HepG2 (cell line): ENCODE measurements at regions not wholly inside any gene's neighbourhood (a gene's known extent, or its start where the extent isn't known, plus 50 kb on each side); places are given as distances from the start of the nearest gene placed in this dataset.

Experiments
- ATAC-seq: fragments of 200-7000 bp; cut with Tn5 transposase; 3 replicates; pipeline ENCODE4 v1.9.1; 2020; ENCODE audit warnings: mild to moderate bottlenecking, moderate library complexity
- BruUV-seq: library from RNA; stranded (reverse); fragments of 400-500 nt; replicated peaks from 2 replicates; lab custom pipeline; 2021; lab: Mats Ljungman, UMichigan
- CTCF ChIA-PET: fragments of 300-600 bp; formaldehyde crosslinking; extraction: SDS; loops from one replicate; lab custom pipeline; 2021; ENCODE audit warnings: low total read pairs, inconsistent platforms, low intra/inter-chr PET ratio; lab: Yijun Ruan, JAX
- POLR2A ChIA-PET: fragments of 350-600 bp; sonication (Branson Sonifier 250); formaldehyde crosslinking; loops from one replicate; lab custom pipeline; 2020; ENCODE audit warnings: antibody characterized with exemption, inconsistent platforms; lab: Yijun Ruan, JAX
- DNase-seq: peaks from one replicate; pipeline ENCODE4 v3.0.0-alpha.2; 2015; ENCODE audit warnings: low spot score
- FAIRE-seq: peaks from 3 replicates; lab custom pipeline; 2011; peaks lifted over from hg19 to GRCh38; lab: Jason Lieb, UNC
- H2AFZ ChIP-seq: one replicate; pipeline ENCODE4 v1.6.1; 2011; ENCODE audit warnings: low read length, inconsistent platforms
- H3K27ac ChIP-seq: fragments of 300-600 bp; 3 replicates; pipeline ENCODE4 v1.8.0; 2011; ENCODE audit warnings: mixed run types, mild to moderate bottlenecking, mixed read lengths, low read length, inconsistent platforms; ENCODE audit not compliant: insufficient read depth; ENCODE audit errors: extremely low read length
- H3K27me3 ChIP-seq, 2 experiments: fragments of 200-600 bp in 1 of 2; 2 replicates in 1 of 2; 3 replicates in 1 of 2; pipeline versions ENCODE4 v1.6.0 to v1.8.0; 2011; ENCODE audit warnings: low read length in 2 of 2, mild to moderate bottlenecking in 2 of 2, moderate library complexity in 2 of 2, inconsistent platforms in 1 of 2; ENCODE audit not compliant: insufficient read depth in 2 of 2, control insufficient read depth in 1 of 2
- H3K36me3 ChIP-seq, 2 experiments: fragments of 200-600 bp in 1 of 2; replicated peaks in 1 of 2; 2 replicates in 1 of 2; 3 replicates in 1 of 2; pipeline versions ENCODE4 v1.5.1 to v1.8.0; 2011; ENCODE audit warnings: low read length in 2 of 2, inconsistent platforms in 1 of 2; ENCODE audit not compliant: insufficient read depth in 2 of 2, control insufficient read depth in 1 of 2
- H3K4me1 ChIP-seq: 2 replicates; pipeline ENCODE4 v1.5.1; 2012; ENCODE audit warnings: low read length, inconsistent platforms; ENCODE audit not compliant: insufficient read depth
- H3K4me2 ChIP-seq: 2 replicates; pipeline ENCODE4 v1.6.0; 2011; ENCODE audit warnings: low read depth, low read length, inconsistent platforms
- H3K4me3 ChIP-seq, 3 experiments: fragments of 200-600 bp in 1 of 3; sonication (generic), shearing (Covaris generic) in 1 of 3; replicated peaks in 1 of 3; 2 replicates each; pipeline ENCODE4 v1.5.1; 2011 to 2016; ENCODE audit warnings: low read length in 3 of 3, inconsistent platforms in 2 of 3, low read depth in 2 of 3, mild to moderate bottlenecking in 2 of 3, control low read depth in 1 of 3, mixed read lengths in 1 of 3; ENCODE audit not compliant: insufficient read depth in 1 of 3
- H3K79me2 ChIP-seq: one replicate; pipeline ENCODE4 v1.6.1; 2011; ENCODE audit warnings: low read length, inconsistent platforms; ENCODE audit not compliant: insufficient read depth
- H3K9ac ChIP-seq: 2 replicates; pipeline ENCODE4 v1.6.0; 2011; ENCODE audit warnings: mild to moderate bottlenecking, low read depth, low read length, inconsistent platforms; ENCODE audit not compliant: insufficient read depth
- H3K9me3 ChIP-seq: 2 replicates; pipeline ENCODE4 v1.5.1; 2012; ENCODE audit warnings: mild to moderate bottlenecking, low read length
- H4K20me1 ChIP-seq: 2 replicates; pipeline ENCODE4 v1.6.0; 2011; ENCODE audit warnings: inconsistent platforms, mild to moderate bottlenecking, low read length, moderate library complexity; ENCODE audit not compliant: insufficient read depth
- CCAR2 ChIP-seq: fragments of 200-400 bp; formaldehyde crosslinking; optimal IDR thresholded peaks from 2 replicates; pipeline ENCODE3; 2018; ENCODE audit warnings: low read depth, mild to moderate bottlenecking, low read length, moderate library complexity
- HOXA3 ChIP-seq: sonication (generic); formaldehyde crosslinking; IDR thresholded peaks from 2 replicates; pipeline ENCODE4 v1.5.0; 2020; ENCODE audit warnings: missing genetic modification reagents
- MZF1 ChIP-seq: sonication (generic); formaldehyde crosslinking; IDR thresholded peaks from 2 replicates; pipeline ENCODE4 v1.8.1; 2023; ENCODE audit warnings: mild to moderate bottlenecking, missing genetic modification reagents, borderline replicate concordance
- RELA ChIP-seq: sonication (generic); formaldehyde crosslinking; IDR thresholded peaks from 2 replicates; pipeline ENCODE4 v1.4.0; 2020; ENCODE audit warnings: missing genetic modification reagents
- SRSF4 ChIP-seq: fragments of 200-400 bp; formaldehyde crosslinking; IDR thresholded peaks from one replicate; pipeline ENCODE4 v1.6.1; 2018; ENCODE audit warnings: mild to moderate bottlenecking, low read depth, low read length, moderate library complexity; ENCODE audit not compliant: poor library complexity, severe bottlenecking
- ZNF331 ChIP-seq: sonication (generic); formaldehyde crosslinking; IDR thresholded peaks from 2 replicates; pipeline ENCODE4 v1.4.0; 2020; ENCODE audit warnings: missing genetic modification reagents
- ZNF546 ChIP-seq: sonication (generic); formaldehyde crosslinking; conservative IDR thresholded peaks from 2 replicates; pipeline ENCODE4 v1.8.1; 2023; ENCODE audit warnings: mild to moderate bottlenecking, missing genetic modification reagents
- ZZZ3 ChIP-seq: sonication (generic); formaldehyde crosslinking; IDR thresholded peaks from 2 replicates; pipeline ENCODE4 v1.4.0; 2020; ENCODE audit warnings: missing genetic modification reagents, mild to moderate bottlenecking, borderline replicate concordance
- WGBS: methylation state at CpG from one replicate; pipeline ENCODE4 v1.1.6; 2017; ENCODE audit warnings: low lambda C conversion rate; 5-methylcytosine and 5-hydroxymethylcytosine counted together
- in situ Hi-C: cut with HindIII; loops from 2 replicates; pipeline ENCODE4 v1.10.0; 2017; ENCODE audit warnings: low pct_unique_long_range_greater_than_20kb; ENCODE audit not compliant: extremely low pct_ligation_motif_present
- intact Hi-C: fragments of 100-400 bp; cut with micrococcal nuclease; formaldehyde crosslinking; loops from one replicate; pipeline ENCODE4 v1.10.0; 2022; ENCODE audit not compliant: unreplicated experiment
- TF ChIP-seq, protein P1 (sequence below): sonication (generic); formaldehyde crosslinking; IDR thresholded peaks from 2 replicates; pipeline ENCODE4 v1.5.0; 2020; ENCODE audit warnings: missing genetic modification reagents

DNA sequence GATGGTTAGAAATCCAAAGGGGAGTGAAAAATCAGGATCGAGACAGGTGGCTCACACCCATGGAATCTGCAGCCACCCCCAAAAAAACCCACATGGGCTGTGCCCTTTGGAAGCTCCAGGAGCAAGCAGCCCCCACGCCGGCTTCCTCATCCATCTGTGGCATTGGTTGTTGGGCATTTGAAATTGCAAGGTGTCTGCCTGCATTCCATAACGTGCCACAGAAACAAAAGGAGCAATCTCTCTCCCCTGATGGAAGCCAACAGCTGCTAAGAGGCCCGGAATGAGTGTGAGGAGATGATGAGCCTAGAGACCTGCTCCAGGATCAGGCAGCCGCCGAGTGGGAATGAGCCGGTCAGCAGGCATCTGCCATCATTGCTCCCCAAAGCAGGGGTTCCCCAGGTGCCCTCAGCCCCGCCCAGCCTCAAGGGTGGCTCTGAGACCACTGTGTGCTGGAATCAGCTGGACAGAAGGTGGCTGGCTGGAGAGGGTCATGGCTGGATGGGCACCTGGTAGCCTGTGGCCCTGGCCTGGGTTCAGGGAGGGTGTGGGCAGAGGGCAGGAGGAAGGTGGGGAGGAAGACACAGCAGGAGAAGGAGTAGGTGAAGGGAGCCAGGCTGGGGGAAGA, 113.2 kb downstream of the CRLF2 start:
- WGBS: 0% methylated on average over 3 of the region's 9 CpGs
- no peaks in the 10 kb centered on the region for H3K36me3 ChIP-seq
- H3K4me3 ChIP-seq: no peak overlapping the region
- ATAC-seq (no peak), DNase-seq (no peak), FAIRE-seq (no peak)
- CTCF ChIA-PET: no interaction called here
- H3K79me2 ChIP-seq: no peaks in the 10 kb centered on the region
- intact Hi-C loops (no loop called here), in situ Hi-C loops (no loop called here)
- TF ChIP-seq RELA (CRISPR knock-in tag) (no peak), HOXA3 (CRISPR knock-in tag) (no peak), SRSF4 (no peak), MZF1 (CRISPR knock-in tag) (no peak), ZNF546 (CRISPR knock-in tag) (no peak), ZZZ3 (CRISPR knock-in tag) (no peak), ZNF331 (CRISPR knock-in tag) (no peak), CCAR2 (no peak)
- TF ChIP-seq, protein P1, sequence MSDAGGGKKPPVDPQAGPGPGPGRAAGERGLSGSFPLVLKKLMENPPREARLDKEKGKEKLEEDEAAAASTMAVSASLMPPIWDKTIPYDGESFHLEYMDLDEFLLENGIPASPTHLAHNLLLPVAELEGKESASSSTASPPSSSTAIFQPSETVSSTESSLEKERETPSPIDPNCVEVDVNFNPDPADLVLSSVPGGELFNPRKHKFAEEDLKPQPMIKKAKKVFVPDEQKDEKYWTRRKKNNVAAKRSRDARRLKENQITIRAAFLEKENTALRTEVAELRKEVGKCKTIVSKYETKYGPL: no peak
- no peak overlapping the region for H2AFZ ChIP-seq
- no TSS peak for BruUV-seq
- H3K9ac ChIP-seq: no peak overlapping the region
- no peaks in the 10 kb centered on the region for H4K20me1 ChIP-seq
- H3K27me3 ChIP-seq: no peaks in the 10 kb centered on the region; a peak in 1 of 5 replicates
- H3K4me2 ChIP-seq: no peak overlapping the region
- POLR2A ChIA-PET: no interaction called here
- no peak overlapping the region for H3K27ac ChIP-seq
- H3K9me3 ChIP-seq: no peaks in the 10 kb centered on the region
- no peaks in the 10 kb centered on the region for H3K4me1 ChIP-seq
